ENCODE measurements at regions not wholly inside any gene's neighbourhood (a gene's known extent, or its start where the extent isn't known, plus 50 kb on each side); places are given as distances from the start of the nearest gene placed in this dataset.

- Histone ChIP-seq H3K4me3 (no peak overlapping the region), H3K27me3 (no peaks in the 10 kb centered on the region), H3K27ac (no peak overlapping the region), H3K9me3 (no peaks in the 10 kb centered on the region), H3K36me3 (no peaks in the 10 kb centered on the region), H3K4me1 (no peaks in the 10 kb centered on the region)
- intact Hi-C loops (cut with DNase I) = no loop called here
- ATAC-seq (no peak), DNase-seq (no peak)
- 38 to 59% (median 47%) methylated on average over 1 of the region's 1 CpG for WGBS, 4 donors
- TF ChIP-seq POLR2A (IDR thresholded peaks at IDR 0.05) (no peak), CTCF (IDR thresholded peaks at IDR 0.05) (no peak)
Observed at GRCh38 chr14:83164591-83164990, 1630.9 kb upstream of the SEL1L start.

- 69 to 86% (median 77%) methylated on average over 3 of the region's 3 CpGs for WGBS, 4 donors
- Histone ChIP-seq H3K9me3 (no peaks in the 10 kb centered on the region), H3K4me1 (no peaks in the 10 kb centered on the region), H3K27ac (no peak overlapping the region), H3K4me3 (no peak overlapping the region), H3K36me3 (no peaks in the 10 kb centered on the region), H3K27me3 (no peaks in the 10 kb centered on the region)
- no peak for DNase-seq
- no peak for TF ChIP-seq CTCF (IDR thresholded peaks at IDR 0.05)
- no peak for TF ChIP-seq POLR2A (IDR thresholded peaks at IDR 0.05)
- ATAC-seq = no peak
- intact Hi-C loops (cut with DNase I) = no loop called here
Observed at GRCh38 chr14:83170165-83170564, 1636.5 kb upstream of the SEL1L start.

- Histone ChIP-seq H3K4me3 (no peak overlapping the region), H3K36me3 (no peaks in the 10 kb centered on the region), H3K27me3 (no peaks in the 10 kb centered on the region), H3K4me1 (no peaks in the 10 kb centered on the region), H3K9me3 (no peaks in the 10 kb centered on the region), H3K27ac (no peak overlapping the region)
- ATAC-seq (no peak), DNase-seq (no peak)
- 80 to 88% (median 88%) methylated on average over 1 of the region's 1 CpG for WGBS, 4 donors
- TF ChIP-seq CTCF (IDR thresholded peaks at IDR 0.05) = no peak
- no peak for TF ChIP-seq POLR2A (IDR thresholded peaks at IDR 0.05)
- intact Hi-C loops (cut with DNase I) = no loop called here
Observed at GRCh38 chr14:83171761-83172160, 1638.1 kb upstream of the SEL1L start.

- 70 to 80% (median 78%) methylated on average over 2 of the region's 2 CpGs for WGBS, 4 donors
- Histone ChIP-seq H3K36me3 (no peaks in the 10 kb centered on the region), H3K27ac (no peak overlapping the region), H3K4me1 (no peaks in the 10 kb centered on the region), H3K4me3 (no peak overlapping the region), H3K9me3 (no peaks in the 10 kb centered on the region), H3K27me3 (no peaks in the 10 kb centered on the region)
- intact Hi-C loops (cut with DNase I) = no loop called here
- no peak for DNase-seq
- ATAC-seq = no peak
- TF ChIP-seq POLR2A (IDR thresholded peaks at IDR 0.05) (no peak), CTCF (IDR thresholded peaks at IDR 0.05) (no peak)
Observed at GRCh38 chr14:83172363-83172762, 1638.7 kb upstream of the SEL1L start.
